Endothelial cell of umbilical vein (primary cell): ENCODE measurements at regions not wholly inside any gene's neighbourhood (a gene's known extent, or its start where the extent isn't known, plus 50 kb on each side); places are given as distances from the start of the nearest gene placed in this dataset.

Experiments
- BruUV-seq: library from RNA; stranded (reverse); fragments of 400-500 nt; replicated peaks from 2 replicates; lab custom pipeline; 2021; lab: Mats Ljungman, UMichigan
- CTCF ChIA-PET: fragments of 300-600, 350-600 bp; sonication (Branson Sonifier 250); formaldehyde crosslinking; loops from one replicate; lab custom pipeline; 2021; ENCODE audit warnings: antibody characterized with exemption, inconsistent platforms; lab: Charles Lee
- POLR2A ChIA-PET: fragments of 300-600, 350-600 bp; sonication (Branson Sonifier 250); formaldehyde crosslinking; loops from one replicate; lab custom pipeline; 2021; ENCODE audit warnings: antibody characterized with exemption, inconsistent platforms; lab: Charles Lee
- DNase-seq: peaks from one replicate; pipeline ENCODE4 v3.0.0-alpha.2; 2011; ENCODE audit warnings: low read depth, low spot score
- FAIRE-seq: peaks from 2 replicates; lab custom pipeline; 2011; peaks lifted over from hg19 to GRCh38; lab: Jason Lieb, UNC
- H2AFZ ChIP-seq: 2 replicates; pipeline ENCODE4 v1.6.0; 2012; ENCODE audit warnings: low read depth, low read length, control low read depth, inconsistent platforms
- H3K27ac ChIP-seq: 2 replicates; pipeline ENCODE4 v1.5.1; 2011; ENCODE audit warnings: low read depth, mild to moderate bottlenecking, control low read depth, low read length, moderate library complexity; ENCODE audit not compliant: insufficient read depth
- H3K27me3 ChIP-seq, 2 experiments: 2 replicates each; pipeline versions ENCODE4 v1.6.0 to v1.6.1; 2011; ENCODE audit warnings: low read length in 2 of 2, mixed read lengths in 1 of 2; ENCODE audit not compliant: control insufficient read depth in 2 of 2, insufficient read depth in 2 of 2
- H3K36me3 ChIP-seq, 2 experiments: 2 replicates in 1 of 2; 3 replicates in 1 of 2; pipeline ENCODE4 v1.5.1; 2011; ENCODE audit warnings: low read length in 2 of 2, mild to moderate bottlenecking in 1 of 2, moderate library complexity in 1 of 2; ENCODE audit not compliant: control insufficient read depth in 2 of 2, insufficient read depth in 2 of 2; ENCODE audit errors: extremely low read depth in 1 of 2
- H3K4me1 ChIP-seq: 3 replicates; pipeline ENCODE4 v1.5.1; 2011; ENCODE audit warnings: mild to moderate bottlenecking, low read length; ENCODE audit not compliant: control insufficient read depth, insufficient read depth; ENCODE audit errors: extremely low read depth
- H3K4me2 ChIP-seq: 2 replicates; pipeline ENCODE4 v1.6.1; 2011; ENCODE audit warnings: low read length, control low read depth, mixed read lengths; ENCODE audit not compliant: insufficient read depth
- H3K4me3 ChIP-seq, 3 experiments: fragments of 200-600 bp in 1 of 3; sonication (generic), shearing (Covaris generic) in 1 of 3; replicated peaks in 1 of 3; 2 replicates each; pipeline ENCODE4 v1.5.1; 2011 to 2016; ENCODE audit warnings: control low read depth in 3 of 3, low read length in 3 of 3, mild to moderate bottlenecking in 2 of 3, inconsistent platforms in 1 of 3, low read depth in 1 of 3, moderate library complexity in 1 of 3; ENCODE audit not compliant: insufficient read depth in 1 of 3
- H3K79me2 ChIP-seq: 2 replicates; pipeline ENCODE4 v1.6.0; 2012; ENCODE audit warnings: low read length, inconsistent platforms; ENCODE audit not compliant: control insufficient read depth, insufficient read depth
- H3K9ac ChIP-seq: replicated peaks from 2 replicates; pipeline ENCODE3; 2011; ENCODE audit warnings: low read length, control low read depth; ENCODE audit not compliant: insufficient read depth; ENCODE audit errors: extremely low read depth
- H3K9me1 ChIP-seq: replicated peaks from 3 replicates; pipeline ENCODE4 v1.6.0; 2011; ENCODE audit warnings: mild to moderate bottlenecking, low read length; ENCODE audit not compliant: control insufficient read depth, insufficient read depth; ENCODE audit errors: extremely low read depth
- H3K9me3 ChIP-seq: replicated peaks from 2 replicates; pipeline ENCODE4 v1.5.1; 2012; ENCODE audit warnings: low read length, inconsistent platforms; ENCODE audit not compliant: control insufficient read depth, insufficient read depth
- H4K20me1 ChIP-seq: replicated peaks from 2 replicates; pipeline ENCODE3; 2011; ENCODE audit warnings: mild to moderate bottlenecking, low read length; ENCODE audit not compliant: control insufficient read depth, insufficient read depth; ENCODE audit errors: extremely low read depth
- EZH2 ChIP-seq: IDR thresholded peaks from 2 replicates; pipeline ENCODE4 v1.6.1; 2012; ENCODE audit warnings: borderline replicate concordance, low read depth, mild to moderate bottlenecking, moderate library complexity, low read length, inconsistent platforms; ENCODE audit not compliant: severe bottlenecking
- JUN ChIP-seq: IDR thresholded peaks from 2 replicates; pipeline ENCODE4 v1.6.1; 2011; ENCODE audit warnings: borderline replicate concordance, low read depth; ENCODE audit not compliant: insufficient read length, insufficient read depth
- MYC ChIP-seq: IDR thresholded peaks from one replicate; pipeline ENCODE4 v1.6.1; 2011; ENCODE audit warnings: mild to moderate bottlenecking, low read depth, low read length
- POLR2A ChIP-seq: IDR thresholded peaks from 2 replicates; pipeline ENCODE4 v1.6.1; 2012; ENCODE audit warnings: low read depth, mild to moderate bottlenecking, control low read depth, low read length
- POLR2AphosphoS5 ChIP-seq: IDR thresholded peaks from 2 replicates; pipeline ENCODE4 v1.6.1; 2012; ENCODE audit warnings: low read depth, mild to moderate bottlenecking, control low read depth, low read length, moderate library complexity; ENCODE audit not compliant: insufficient read depth
- dilution Hi-C: fragments of 300-500 bp; cut with MboI; formaldehyde crosslinking; loops from one replicate; pipeline ENCODE4 v1.15.0; 2019; ENCODE audit warnings: low sequenced_read_pairs; ENCODE audit not compliant: extremely low pct_ligation_motif_present
- intact Hi-C: fragments of 100-400 bp; cut with micrococcal nuclease; formaldehyde crosslinking; loops from one replicate; pipeline ENCODE4 v1.10.0; 2022
- TF ChIP-seq, protein P1 (sequence below): IDR thresholded peaks from 2 replicates; pipeline ENCODE4 v1.6.1; 2011; ENCODE audit not compliant: insufficient read depth, insufficient read length
- TF ChIP-seq, protein P2 (sequence below), 2 donors: IDR thresholded peaks; 1 replicate in 1 of 2; 2 replicates in 1 of 2; pipeline ENCODE4 v1.5.1; 2011; ENCODE audit warnings: low read length in 2 of 2, mild to moderate bottlenecking in 2 of 2, moderate library complexity in 2 of 2, control low read depth in 1 of 2, inconsistent platforms in 1 of 2, low read depth in 1 of 2; ENCODE audit not compliant: insufficient read depth in 1 of 2; ENCODE audit errors: extremely low read depth in 1 of 2

DNA sequence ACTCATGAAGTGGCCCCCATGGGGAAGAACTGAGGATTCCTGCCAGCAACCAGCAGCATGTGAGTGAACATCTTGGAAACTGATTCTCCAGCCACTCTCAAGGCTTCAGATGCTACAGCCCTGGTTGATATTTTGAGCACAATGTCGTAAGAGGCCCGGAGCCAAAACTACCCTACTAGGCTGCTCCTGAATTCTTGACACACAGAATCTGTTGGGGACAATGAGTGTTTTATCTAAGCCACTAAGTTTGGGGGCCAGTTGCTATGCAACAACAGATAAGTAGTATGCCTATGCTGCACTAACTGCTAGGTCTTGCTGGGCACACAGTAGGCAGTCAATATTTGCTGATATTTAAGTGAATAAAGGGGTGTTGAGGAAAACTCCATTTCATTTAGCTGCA, 89.9 kb upstream of the CHL1 start:
- H3K27me3 ChIP-seq, result no peaks in the 10 kb centered on the region
- H3K79me2 ChIP-seq, result no peaks in the 10 kb centered on the region
- H4K20me1 ChIP-seq, result no peaks in the 10 kb centered on the region
- H2AFZ ChIP-seq, result no peak overlapping the region
- intact Hi-C loops (no loop called here), dilution Hi-C loops (no loop called here)
- H3K9ac ChIP-seq, result no peak overlapping the region
- no peak for FAIRE-seq
- no peaks in the 10 kb centered on the region for H3K9me1 ChIP-seq
- TF ChIP-seq, protein P1, sequence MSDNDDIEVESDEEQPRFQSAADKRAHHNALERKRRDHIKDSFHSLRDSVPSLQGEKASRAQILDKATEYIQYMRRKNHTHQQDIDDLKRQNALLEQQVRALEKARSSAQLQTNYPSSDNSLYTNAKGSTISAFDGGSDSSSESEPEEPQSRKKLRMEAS, result no peak
- TF ChIP-seq MYC (no peak), POLR2A (no peak), EZH2 (no peak), JUN (no peak), POLR2AphosphoS5 (no peak)
- TF ChIP-seq, protein P2, sequence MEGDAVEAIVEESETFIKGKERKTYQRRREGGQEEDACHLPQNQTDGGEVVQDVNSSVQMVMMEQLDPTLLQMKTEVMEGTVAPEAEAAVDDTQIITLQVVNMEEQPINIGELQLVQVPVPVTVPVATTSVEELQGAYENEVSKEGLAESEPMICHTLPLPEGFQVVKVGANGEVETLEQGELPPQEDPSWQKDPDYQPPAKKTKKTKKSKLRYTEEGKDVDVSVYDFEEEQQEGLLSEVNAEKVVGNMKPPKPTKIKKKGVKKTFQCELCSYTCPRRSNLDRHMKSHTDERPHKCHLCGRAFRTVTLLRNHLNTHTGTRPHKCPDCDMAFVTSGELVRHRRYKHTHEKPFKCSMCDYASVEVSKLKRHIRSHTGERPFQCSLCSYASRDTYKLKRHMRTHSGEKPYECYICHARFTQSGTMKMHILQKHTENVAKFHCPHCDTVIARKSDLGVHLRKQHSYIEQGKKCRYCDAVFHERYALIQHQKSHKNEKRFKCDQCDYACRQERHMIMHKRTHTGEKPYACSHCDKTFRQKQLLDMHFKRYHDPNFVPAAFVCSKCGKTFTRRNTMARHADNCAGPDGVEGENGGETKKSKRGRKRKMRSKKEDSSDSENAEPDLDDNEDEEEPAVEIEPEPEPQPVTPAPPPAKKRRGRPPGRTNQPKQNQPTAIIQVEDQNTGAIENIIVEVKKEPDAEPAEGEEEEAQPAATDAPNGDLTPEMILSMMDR (IDR thresholded peaks at IDR 0.05; ENCODE audit: extremely low read depth in 1 of 2, insufficient read depth in 1 of 2, low read depth in 1 of 2, low read length in 2 of 2), result no peak
- ChIA-PET CTCF (no interaction called here), POLR2A (no interaction called here)
- DNase-seq, result no peak
- BruUV-seq, result no TSS peak
- peaks cover 2% of the 10 kb centered on the region for H3K9me3 ChIP-seq
- H3K27ac ChIP-seq, result no peak overlapping the region
- no peaks in the 10 kb centered on the region for H3K36me3 ChIP-seq
- H3K4me3 ChIP-seq, result no peak overlapping the region
- H3K4me1 ChIP-seq, result no peaks in the 10 kb centered on the region
- no peak overlapping the region for H3K4me2 ChIP-seq
